HG03095 (cell line): ENCODE measurements at regions not wholly inside any gene's neighbourhood (a gene's known extent, or its start where the extent isn't known, plus 50 kb on each side); places are given as distances from the start of the nearest gene placed in this dataset.
"Not testable (repeated sequence)": the region's sequence is repeated elsewhere in the genome, so short reads cannot be mapped to it uniquely, and the experiment has no call there.

Experiments used
- ATAC-seq: cut with Tn5 transposase; IDR thresholded peaks from one replicate; pipeline ENCODE4 v1.9.1; 2021; ENCODE audit warnings: moderate library complexity; ENCODE audit not compliant: unreplicated experiment

- ATAC-seq = not testable (repeated sequence)
Observed at GRCh38 chr5:177863822-177864446, 81.2 kb upstream of the FAM153A start.

- not testable (repeated sequence) for ATAC-seq
Observed at GRCh38 chr5:177857642-177858200, 75.0 kb upstream of the FAM153A start.

- ATAC-seq = not testable (repeated sequence)
Observed at GRCh38 chr5:177856474-177856873, 73.8 kb upstream of the FAM153A start.

- not testable (repeated sequence) for ATAC-seq
Observed at GRCh38 chr5:177847914-177848313, 65.2 kb upstream of the FAM153A start.

GRCh38 chr5:177846598-177846997, 63.9 kb upstream of the FAM153A start:
- ATAC-seq = not testable (repeated sequence)

GRCh38 chr5:177845906-177846305, 63.2 kb upstream of the FAM153A start:
- ATAC-seq = not testable (repeated sequence)

GRCh38 chr5:177836191-177836590, 53.5 kb upstream of the FAM153A start:
- ATAC-seq = not testable (repeated sequence)
